GM19468 (cell line): ENCODE measurements at regions not wholly inside any gene's neighbourhood (a gene's known extent, or its start where the extent isn't known, plus 50 kb on each side); places are given as distances from the start of the nearest gene placed in this dataset.
A peak's percentile ranks its signal among the peaks of the same experiment; 100 is the strongest.

Source experiments
- ATAC-seq: cut with Tn5 transposase; IDR thresholded peaks from one replicate; pipeline ENCODE4 v1.9.1; 2021; ENCODE audit warnings: mild to moderate bottlenecking, moderate library complexity, moderate number of reproducible peaks; ENCODE audit not compliant: unreplicated experiment; ENCODE audit errors: extremely low read depth

GRCh38 chr5:60350794-60351193 is 349.2 kb downstream of the DEPDC1B start:
- ATAC-seq = no peak

GRCh38 chr5:60349891-60350415 is 350.0 kb downstream of the DEPDC1B start:
- ATAC-seq = no peak

- no peak for ATAC-seq
Observed at GRCh38 chr5:60346393-60346792, 353.6 kb downstream of the DEPDC1B start.

- no peak for ATAC-seq
Observed at GRCh38 chr5:60343102-60343501, 356.9 kb downstream of the DEPDC1B start.

DNA sequence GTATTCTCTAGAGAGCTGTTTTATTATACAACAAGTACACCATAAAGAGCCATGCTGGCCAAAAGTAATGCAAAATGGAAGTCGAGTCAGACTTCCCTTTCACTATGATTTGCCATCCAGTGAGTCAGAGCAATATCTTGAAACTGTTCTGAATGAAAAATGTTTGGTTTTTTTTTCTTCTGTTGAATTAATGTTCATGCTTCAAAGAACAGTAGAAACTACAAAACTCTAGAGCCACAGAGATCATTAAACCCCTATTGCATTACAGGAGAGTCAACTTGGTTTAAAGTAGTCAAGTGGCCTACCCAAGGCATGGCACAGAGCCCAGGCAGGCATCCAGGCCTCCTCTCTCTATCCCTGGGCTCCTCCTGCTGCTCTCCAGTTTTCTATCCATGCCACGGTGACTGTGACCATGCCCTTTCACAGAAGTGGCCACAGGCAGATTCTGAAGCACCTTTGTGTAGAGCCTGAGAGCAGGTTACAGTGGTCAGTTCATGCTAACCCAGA is 358.9 kb downstream of the DEPDC1B start:
- ATAC-seq = peak; percentile 30

- no peak for ATAC-seq
Observed at GRCh38 chr5:60340326-60340725, 359.6 kb downstream of the DEPDC1B start.

DNA sequence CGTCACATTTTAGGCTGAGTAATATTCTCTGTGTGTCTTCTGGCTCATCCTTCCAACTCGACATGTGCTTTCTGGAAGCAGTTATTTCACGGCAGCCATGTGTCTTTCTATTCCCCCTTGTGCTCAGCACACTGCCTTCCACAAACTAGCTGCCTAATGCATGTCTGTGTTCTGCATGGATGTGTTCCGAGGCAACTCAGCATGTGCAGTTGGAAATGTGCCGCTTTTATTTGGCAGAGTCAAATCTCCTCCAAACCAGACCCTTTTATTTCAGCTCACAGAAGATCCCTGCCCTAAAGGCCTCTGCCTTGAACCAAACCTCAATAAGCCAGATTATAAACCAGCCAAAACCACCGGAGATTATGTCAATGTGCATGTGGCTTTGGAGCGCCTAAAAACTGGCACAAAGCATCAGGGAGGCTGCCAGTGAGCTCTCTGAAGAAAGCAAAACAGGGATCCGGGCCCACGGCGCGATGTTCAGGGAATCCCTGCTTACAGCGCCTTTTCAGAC is 360.2 kb downstream of the DEPDC1B start:
- no peak for ATAC-seq

DNA sequence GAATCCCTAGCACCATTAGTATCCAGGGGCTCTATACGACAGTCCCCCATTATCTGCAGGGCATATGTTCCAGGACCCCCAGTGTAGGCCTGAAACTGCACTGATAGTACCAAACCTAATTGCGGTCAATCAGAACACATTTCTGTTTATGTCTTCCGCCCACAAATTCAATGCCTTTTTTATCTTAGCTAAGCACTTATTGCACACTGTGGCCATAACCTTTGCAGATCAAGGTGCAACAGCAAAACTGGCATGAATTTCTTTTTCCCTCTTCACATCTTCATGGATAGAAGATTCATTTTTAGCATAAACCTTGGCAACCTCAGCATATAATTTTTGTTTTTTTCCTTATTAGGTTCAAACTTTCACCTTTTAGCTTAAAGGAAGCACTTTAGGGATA is 361.1 kb downstream of the DEPDC1B start:
- no peak for ATAC-seq

DNA sequence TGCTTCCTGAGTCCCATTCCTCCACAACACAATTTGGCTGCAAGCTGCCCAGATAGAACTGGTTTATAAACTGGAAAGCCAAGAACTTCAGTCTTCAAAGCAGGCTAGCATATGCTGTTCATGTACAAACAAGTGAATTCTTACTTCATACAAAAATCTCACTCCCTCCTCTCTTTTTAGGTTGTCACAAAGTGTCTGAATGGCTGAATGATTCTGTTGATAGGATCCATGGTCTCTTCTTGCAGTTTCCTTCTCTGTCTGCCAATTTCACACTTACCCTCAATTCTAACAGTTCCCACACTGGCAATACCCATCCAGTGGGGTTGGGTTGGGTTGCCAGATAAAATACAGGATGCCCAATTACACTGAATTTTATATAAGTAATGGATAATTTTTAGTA is 363.5 kb downstream of the DEPDC1B start:
- ATAC-seq = no peak

- ATAC-seq = no peak
Observed at GRCh38 chr5:60335913-60336312, 364.1 kb downstream of the DEPDC1B start.

GRCh38 chr5:60334281-60334713 is 365.7 kb downstream of the DEPDC1B start:
- no peak for ATAC-seq

DNA sequence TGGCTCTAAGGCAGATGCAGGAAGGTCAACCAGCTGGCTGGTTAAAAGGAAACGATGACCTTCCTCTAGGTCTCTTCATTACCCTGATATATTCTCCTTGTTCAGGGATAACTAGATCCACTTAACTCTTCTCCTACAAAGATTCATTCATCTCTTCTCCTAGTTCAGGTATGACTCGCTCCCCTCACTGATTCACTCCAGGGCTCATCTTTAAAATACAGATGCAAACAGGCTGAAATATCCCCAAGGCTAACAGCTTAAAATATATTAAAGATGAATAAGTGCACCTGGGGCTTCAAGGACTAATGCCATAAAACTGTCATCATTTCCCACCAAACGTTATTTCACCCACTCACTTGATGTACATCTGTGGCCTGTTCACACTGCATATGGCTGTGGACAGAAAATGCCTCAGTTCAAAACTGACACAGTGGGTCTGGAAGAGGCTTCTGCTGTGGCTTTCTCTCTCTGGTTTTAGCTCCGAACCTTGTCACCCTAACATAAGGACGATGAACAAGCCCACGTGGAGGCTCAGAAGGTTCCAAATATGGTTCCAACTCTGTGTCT is 366.9 kb downstream of the DEPDC1B start:
- no peak for ATAC-seq

DNA sequence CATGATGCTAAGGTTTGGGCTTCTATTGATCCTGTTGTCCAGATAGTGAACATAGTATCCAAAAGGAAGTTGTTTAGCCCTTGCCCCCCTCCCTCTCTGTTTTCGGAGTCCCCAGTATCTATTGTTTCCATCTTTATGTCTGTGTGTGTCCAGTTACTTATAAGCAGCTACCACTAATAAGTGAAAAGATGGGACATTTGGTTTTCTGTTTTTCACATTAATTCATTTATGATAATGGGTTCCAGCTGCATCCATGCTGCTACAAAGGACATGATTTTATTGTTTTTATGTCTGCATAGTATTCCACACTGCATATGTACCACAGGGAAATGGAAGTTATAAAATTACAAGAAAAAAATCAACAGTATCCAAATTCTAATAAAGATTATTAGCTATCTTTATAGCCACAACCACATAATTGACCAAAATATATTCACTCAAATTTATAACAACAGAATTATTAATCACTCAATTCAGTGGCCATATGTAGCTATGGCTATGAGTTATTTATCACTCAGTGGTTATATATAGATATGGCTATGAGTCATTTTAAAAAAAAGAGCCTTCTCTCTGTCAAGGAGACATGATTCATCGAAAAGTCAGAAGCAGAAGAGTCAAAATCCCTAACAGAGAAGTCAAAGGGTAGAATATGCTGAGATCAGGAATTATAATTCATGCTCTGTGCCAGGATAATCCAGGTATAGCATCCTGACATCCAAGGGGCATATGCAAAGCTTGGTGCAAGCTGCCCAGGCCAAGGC is 367.5 kb downstream of the DEPDC1B start:
- no peak for ATAC-seq

DNA sequence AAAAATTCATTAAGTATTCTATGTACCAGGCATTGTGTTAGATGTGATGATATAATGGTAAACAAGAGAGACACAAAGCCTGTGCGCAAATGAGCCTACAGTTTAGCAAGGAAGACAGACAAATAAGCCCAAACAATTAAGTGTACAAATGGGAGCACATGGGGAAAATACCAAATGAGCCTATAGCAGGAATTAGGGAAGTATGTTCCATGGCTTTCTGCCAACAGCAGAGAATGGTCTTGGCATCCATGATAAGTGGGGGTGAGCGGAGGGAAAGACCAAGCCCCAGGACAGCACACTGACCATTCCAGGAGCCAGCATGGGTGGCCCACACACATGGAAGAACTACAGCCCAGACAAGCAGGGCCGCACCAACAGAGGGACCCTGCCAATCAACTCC is 369.7 kb downstream of the DEPDC1B start:
- ATAC-seq = no peak

- ATAC-seq = no peak
Observed at GRCh38 chr5:60325870-60326269, 374.1 kb downstream of the DEPDC1B start.

GRCh38 chr5:60323596-60323995 is 376.4 kb downstream of the DEPDC1B start:
- ATAC-seq = no peak

GRCh38 chr5:60312098-60312497 is 387.9 kb downstream of the DEPDC1B start:
- no peak for ATAC-seq

GRCh38 chr5:60299944-60300343 is 400.0 kb downstream of the DEPDC1B start:
- no peak for ATAC-seq

DNA sequence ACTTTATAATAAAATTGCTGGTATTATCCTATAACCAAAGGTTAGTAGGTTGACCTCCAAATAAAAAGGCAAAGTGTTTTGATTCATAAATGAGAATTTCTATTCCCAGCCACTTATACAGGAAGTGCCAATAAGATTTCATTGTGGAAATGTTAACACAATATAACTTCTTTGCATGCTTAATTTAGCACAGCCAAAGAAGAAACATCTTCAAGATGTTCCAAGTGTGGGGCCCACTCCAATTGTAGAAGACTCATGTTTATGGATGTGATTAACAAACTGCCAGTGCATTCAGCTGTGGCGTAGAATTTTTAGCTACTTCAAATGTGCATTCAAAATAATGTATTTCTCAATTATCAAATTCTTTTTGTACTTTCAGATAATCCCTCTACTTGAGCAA is 402.3 kb downstream of the DEPDC1B start:
- no peak for ATAC-seq

GRCh38 chr5:60295423-60295822 is 401.9 kb upstream of the PDE4D start:
- ATAC-seq = no peak

- no peak for ATAC-seq
Observed at GRCh38 chr5:60293518-60293917, 400.0 kb upstream of the PDE4D start.
